ENCODE measurements at regions not wholly inside any gene's neighbourhood (a gene's known extent, or its start where the extent isn't known, plus 50 kb on each side); places are given as distances from the start of the nearest gene placed in this dataset.
A peak's percentile ranks its signal among the peaks of the same experiment; 100 is the strongest.
"Not testable (repeated sequence)": the region's sequence is repeated elsewhere in the genome, so short reads cannot be mapped to it uniquely, and the experiment has no call there.

DNA sequence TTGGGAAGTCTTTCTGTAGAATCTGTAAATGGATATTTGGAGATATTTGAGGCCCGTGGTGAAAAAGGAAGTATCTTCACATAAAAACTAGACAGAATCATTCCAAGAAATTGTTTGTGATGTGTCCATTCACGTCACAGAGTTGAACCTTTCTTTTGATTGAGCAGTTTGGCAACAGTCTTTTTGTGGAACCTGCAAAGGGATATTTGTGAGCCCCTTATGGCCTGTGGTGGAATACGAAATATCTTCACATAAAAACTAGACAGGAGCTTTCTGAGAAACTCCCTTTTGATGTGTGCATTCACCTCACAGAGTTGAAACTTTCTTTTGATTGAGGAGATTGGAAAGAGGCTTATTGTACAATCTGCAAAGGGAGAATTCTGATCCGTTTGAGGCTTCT is 2980.4 kb downstream of the TUBA3C start:
- H3K4me2 ChIP-seq; DNase-seq (ENCODE audit: low spot score); H3K27me3 ChIP-seq; H3F3A ChIP-seq (ENCODE audit: low read depth); H3K9me3 Mint-ChIP-seq; H3K9ac ChIP-seq; H4K20me1 ChIP-seq (ENCODE audit: low read depth); H3K27ac Mint-ChIP-seq; H3K79me2 ChIP-seq (ENCODE audit: low read depth); H2AFZ ChIP-seq (replicated peaks); H3K36me3 ChIP-seq; H3K4me3 ChIP-seq; H3K27ac ChIP-seq; H3K36me3 Mint-ChIP-seq; H3K4me1 ChIP-seq; H3K4me3 Mint-ChIP-seq; H3K9me3 ChIP-seq (ENCODE audit: low read depth); H3K27me3 Mint-ChIP-seq (ENCODE audit: insufficient read depth, low read depth); H3K4me1 Mint-ChIP-seq: not testable (repeated sequence)

DNA sequence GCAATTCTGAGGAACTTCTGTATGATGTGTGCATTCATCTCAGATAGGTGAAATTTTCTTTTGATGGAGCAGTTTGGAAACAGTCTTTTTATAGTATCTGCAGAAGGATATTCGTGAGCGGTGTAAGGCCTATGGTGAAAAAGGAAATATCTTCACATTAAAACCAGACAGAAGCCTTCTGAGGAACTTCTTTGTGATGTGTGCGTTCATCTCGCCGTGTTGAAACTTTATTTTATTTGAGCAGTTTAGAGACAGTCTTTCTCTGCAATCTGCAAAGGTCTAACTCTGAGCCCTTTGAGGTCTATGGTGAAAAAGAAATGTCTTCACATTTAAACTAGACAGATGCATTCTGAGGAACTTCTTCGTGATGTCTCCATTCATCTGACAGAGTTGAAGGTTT is 3021.0 kb downstream of the TUBA3C start:
- H3K27ac ChIP-seq; H3K27ac Mint-ChIP-seq; H3K27me3 ChIP-seq; H3K27me3 Mint-ChIP-seq (ENCODE audit: insufficient read depth, low read depth); H3F3A ChIP-seq (ENCODE audit: low read depth); H3K36me3 ChIP-seq; H3K4me3 Mint-ChIP-seq; H2AFZ ChIP-seq (replicated peaks); H3K79me2 ChIP-seq (ENCODE audit: low read depth); H3K36me3 Mint-ChIP-seq; H3K4me2 ChIP-seq; H3K4me3 ChIP-seq; H4K20me1 ChIP-seq (ENCODE audit: low read depth); DNase-seq (ENCODE audit: low spot score); H3K4me1 ChIP-seq; H3K9ac ChIP-seq; H3K4me1 Mint-ChIP-seq: not testable (repeated sequence)
- H3K9me3 Mint-ChIP-seq, result peaks cover 16% of the 10 kb centered on the region
- peaks cover 31% of the 10 kb centered on the region for H3K9me3 ChIP-seq (ENCODE audit: low read depth)

DNA sequence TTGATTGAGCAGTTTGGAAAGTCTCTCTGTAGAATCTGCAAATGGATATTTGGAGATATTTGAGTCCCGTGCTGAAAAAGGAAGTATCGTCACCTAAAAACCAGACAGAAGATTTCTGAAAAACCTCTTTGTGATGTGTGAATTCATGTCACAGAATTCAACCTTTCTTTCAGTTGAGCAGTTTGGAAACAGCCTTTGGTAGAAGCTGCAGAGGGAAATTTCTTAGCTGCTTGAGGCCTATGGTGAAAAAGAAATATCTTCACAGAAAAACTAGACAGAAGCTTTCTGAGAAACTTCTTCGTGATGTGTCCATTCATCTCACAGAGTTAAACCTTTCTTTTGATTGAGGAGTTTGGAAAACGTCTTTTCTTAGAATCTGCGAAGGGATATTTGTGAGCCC is 3022.7 kb downstream of the TUBA3C start:
- not testable (repeated sequence) for H3K4me1 Mint-ChIP-seq; H3K27ac ChIP-seq; H3K4me3 ChIP-seq; H3K4me2 ChIP-seq; H3F3A ChIP-seq (ENCODE audit: low read depth); H3K36me3 Mint-ChIP-seq; H3K4me3 Mint-ChIP-seq; H3K36me3 ChIP-seq; H3K79me2 ChIP-seq (ENCODE audit: low read depth); H2AFZ ChIP-seq (replicated peaks); H3K27me3 Mint-ChIP-seq (ENCODE audit: insufficient read depth, low read depth); H3K27me3 ChIP-seq; H4K20me1 ChIP-seq (ENCODE audit: low read depth); H3K9ac ChIP-seq; H3K27ac Mint-ChIP-seq; H3K4me1 ChIP-seq
- H3K9me3 Mint-ChIP-seq, result peaks cover 16% of the 10 kb centered on the region
- peaks cover 31% of the 10 kb centered on the region for H3K9me3 ChIP-seq (ENCODE audit: low read depth)
- DNase-seq (ENCODE audit: low spot score), result peak; percentile 1

DNA sequence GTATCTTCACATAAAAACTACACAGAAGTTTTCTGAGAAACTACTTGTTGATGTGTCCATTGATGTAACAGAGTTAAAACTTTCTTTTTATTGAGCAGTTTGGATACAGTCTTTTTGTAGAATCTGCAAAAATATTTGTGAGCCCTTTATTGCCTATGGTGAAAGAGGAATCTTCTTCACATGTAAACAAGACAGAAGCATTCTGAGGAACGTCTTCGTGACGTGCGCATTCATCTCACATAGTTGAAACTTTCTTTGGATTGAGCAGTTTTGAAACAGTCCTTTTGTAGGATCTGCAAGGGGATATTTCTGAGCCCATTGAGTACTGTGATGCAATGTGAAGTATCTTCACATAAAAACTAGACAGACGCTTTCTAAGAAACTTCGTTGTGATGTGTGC is 3023.6 kb downstream of the TUBA3C start:
- H3K4me1 ChIP-seq; H3K9ac ChIP-seq; H3K27me3 ChIP-seq; H3K27ac ChIP-seq; H3K36me3 Mint-ChIP-seq; H3F3A ChIP-seq (ENCODE audit: low read depth); H3K27me3 Mint-ChIP-seq (ENCODE audit: insufficient read depth, low read depth); H2AFZ ChIP-seq (replicated peaks); H3K79me2 ChIP-seq (ENCODE audit: low read depth); DNase-seq (ENCODE audit: low spot score); H4K20me1 ChIP-seq (ENCODE audit: low read depth); H3K27ac Mint-ChIP-seq; H3K36me3 ChIP-seq; H3K4me3 Mint-ChIP-seq; H3K4me1 Mint-ChIP-seq; H3K4me3 ChIP-seq; H3K4me2 ChIP-seq: not testable (repeated sequence)
- H3K9me3 ChIP-seq (ENCODE audit: low read depth), result peaks cover 29% of the 10 kb centered on the region
- peaks cover 14% of the 10 kb centered on the region for H3K9me3 Mint-ChIP-seq

DNA sequence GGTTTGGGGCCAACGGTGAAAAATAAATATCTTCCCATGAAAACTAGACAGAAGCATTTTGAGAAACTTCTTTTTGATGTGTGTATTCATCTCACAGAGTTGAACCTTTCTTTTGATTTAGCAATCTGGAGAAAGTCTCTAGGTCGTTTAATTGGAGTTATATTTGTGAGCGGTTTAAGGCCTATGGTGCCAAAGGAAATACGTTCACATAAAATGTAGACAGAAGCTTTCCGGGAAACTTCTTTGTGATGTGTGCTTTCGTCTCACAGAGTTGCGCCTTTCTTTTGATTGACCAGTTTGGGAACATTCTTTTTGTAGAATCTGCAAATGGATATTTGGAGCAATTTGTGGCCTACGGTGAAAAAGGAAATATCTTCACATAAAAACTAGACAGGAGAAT is 3028.8 kb downstream of the TUBA3C start:
- not testable (repeated sequence) for H3K4me1 Mint-ChIP-seq; H3K27me3 Mint-ChIP-seq (ENCODE audit: insufficient read depth, low read depth); H3K36me3 ChIP-seq; H3K79me2 ChIP-seq (ENCODE audit: low read depth); H3K27ac Mint-ChIP-seq; H2AFZ ChIP-seq (replicated peaks); H4K20me1 ChIP-seq (ENCODE audit: low read depth); H3K27me3 ChIP-seq; H3K4me2 ChIP-seq; DNase-seq (ENCODE audit: low spot score); H3K4me1 ChIP-seq; H3K27ac ChIP-seq; H3K9ac ChIP-seq; H3K4me3 Mint-ChIP-seq; H3F3A ChIP-seq (ENCODE audit: low read depth); H3K4me3 ChIP-seq; H3K36me3 Mint-ChIP-seq
- H3K9me3 Mint-ChIP-seq, result peaks cover 18% of the 10 kb centered on the region
- peaks cover 25% of the 10 kb centered on the region for H3K9me3 ChIP-seq (ENCODE audit: low read depth)

DNA sequence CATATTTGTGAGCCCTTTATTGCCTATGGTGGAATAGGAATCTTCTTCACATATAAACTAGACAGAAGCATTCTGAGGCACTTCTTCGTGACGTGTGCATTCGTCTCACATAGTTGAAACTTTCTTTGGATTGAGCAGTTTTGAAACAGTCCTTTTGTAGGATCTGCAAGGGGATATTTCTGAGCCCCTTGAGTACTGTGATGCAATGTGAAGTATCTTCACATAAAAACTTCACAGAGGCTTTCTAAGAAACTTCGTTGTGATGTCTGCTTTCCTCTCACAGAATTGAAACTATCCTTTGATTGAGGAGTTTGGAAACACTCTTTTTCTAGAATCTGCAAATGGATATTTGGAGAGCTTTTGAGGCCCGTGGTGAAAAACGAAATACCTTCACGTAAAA is 3030.3 kb downstream of the TUBA3C start:
- H3K9me3 ChIP-seq (ENCODE audit: low read depth), result peaks cover 34% of the 10 kb centered on the region
- not testable (repeated sequence) for H2AFZ ChIP-seq (replicated peaks); H3K27me3 ChIP-seq; H4K20me1 ChIP-seq (ENCODE audit: low read depth); H3K4me1 ChIP-seq; H3K36me3 Mint-ChIP-seq; H3K4me1 Mint-ChIP-seq; H3K9ac ChIP-seq; H3K4me3 Mint-ChIP-seq; H3K27ac Mint-ChIP-seq; H3K4me3 ChIP-seq; H3K79me2 ChIP-seq (ENCODE audit: low read depth); H3K36me3 ChIP-seq; H3K4me2 ChIP-seq; H3F3A ChIP-seq (ENCODE audit: low read depth); H3K27ac ChIP-seq; H3K27me3 Mint-ChIP-seq (ENCODE audit: insufficient read depth, low read depth)
- H3K9me3 Mint-ChIP-seq, result peaks cover 21% of the 10 kb centered on the region
- peak; percentile 2 for DNase-seq (ENCODE audit: low spot score)

DNA sequence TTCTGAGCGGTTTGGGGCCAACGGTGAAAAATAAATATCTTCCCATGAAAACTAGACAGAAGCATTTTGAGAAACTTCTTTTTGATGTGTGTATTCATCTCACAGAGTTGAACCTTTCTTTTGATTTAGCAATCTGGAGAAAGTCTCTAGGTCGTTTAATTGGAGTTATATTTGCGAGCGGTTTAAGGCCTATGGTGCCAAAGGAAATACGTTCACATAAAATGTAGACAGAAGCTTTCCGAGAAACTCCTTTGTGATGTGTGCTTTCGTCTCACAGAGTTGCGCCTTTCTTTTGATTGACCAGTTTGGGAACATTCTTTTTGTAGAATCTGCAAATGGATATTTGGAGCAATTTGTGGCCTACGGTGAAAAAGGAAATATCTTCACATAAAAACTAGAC is 3032.2 kb downstream of the TUBA3C start:
- H3K4me3 ChIP-seq; DNase-seq (ENCODE audit: low spot score): not testable (repeated sequence)
- H3K9me3 Mint-ChIP-seq, result peaks cover 28% of the 10 kb centered on the region

DNA sequence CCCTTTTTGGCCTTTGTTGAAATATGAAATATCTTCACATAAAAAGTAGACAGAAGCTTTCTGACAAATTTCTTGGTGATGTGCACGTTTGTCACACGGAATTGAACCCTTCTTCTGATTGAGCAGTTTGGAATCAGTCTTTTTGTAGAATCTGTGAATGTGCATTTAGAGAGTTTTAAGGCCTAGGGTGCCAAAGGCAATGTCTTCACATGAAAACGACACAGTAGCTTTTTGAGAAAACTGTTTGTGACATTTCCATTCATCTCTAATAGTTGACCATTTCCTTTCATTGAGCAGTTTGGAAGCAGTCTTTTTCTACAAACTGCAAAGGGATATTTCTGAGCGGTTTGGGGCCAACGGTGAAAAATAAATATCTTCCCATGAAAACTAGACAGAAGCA is 3036.0 kb downstream of the TUBA3C start:
- not testable (repeated sequence) for H3K4me1 ChIP-seq; H3K27ac Mint-ChIP-seq; H3K36me3 Mint-ChIP-seq; H3K27me3 ChIP-seq; H3K4me1 Mint-ChIP-seq; H3K27ac ChIP-seq; H3K36me3 ChIP-seq; H3K4me2 ChIP-seq; H3F3A ChIP-seq (ENCODE audit: low read depth); H3K4me3 Mint-ChIP-seq; H2AFZ ChIP-seq (replicated peaks); H3K79me2 ChIP-seq (ENCODE audit: low read depth); H4K20me1 ChIP-seq (ENCODE audit: low read depth); H3K4me3 ChIP-seq; H3K9ac ChIP-seq; H3K27me3 Mint-ChIP-seq (ENCODE audit: insufficient read depth, low read depth); DNase-seq (ENCODE audit: low spot score)
- peaks cover 33% of the 10 kb centered on the region for H3K9me3 Mint-ChIP-seq
- peaks cover 41% of the 10 kb centered on the region for H3K9me3 ChIP-seq (ENCODE audit: low read depth)

More for the DNA sequence above, 3032.2 kb downstream of the TUBA3C start:
- not testable (repeated sequence) for H3K27ac Mint-ChIP-seq; H3K36me3 ChIP-seq; H3K4me1 ChIP-seq; H2AFZ ChIP-seq (replicated peaks); H3F3A ChIP-seq (ENCODE audit: low read depth); H3K79me2 ChIP-seq (ENCODE audit: low read depth); H3K36me3 Mint-ChIP-seq; H3K9ac ChIP-seq; H3K4me2 ChIP-seq; H3K4me3 Mint-ChIP-seq; H3K4me1 Mint-ChIP-seq; H3K27me3 ChIP-seq; H3K27me3 Mint-ChIP-seq (ENCODE audit: insufficient read depth, low read depth); H4K20me1 ChIP-seq (ENCODE audit: low read depth); H3K27ac ChIP-seq
- H3K9me3 ChIP-seq (ENCODE audit: low read depth), result peaks cover 38% of the 10 kb centered on the region

DNA sequence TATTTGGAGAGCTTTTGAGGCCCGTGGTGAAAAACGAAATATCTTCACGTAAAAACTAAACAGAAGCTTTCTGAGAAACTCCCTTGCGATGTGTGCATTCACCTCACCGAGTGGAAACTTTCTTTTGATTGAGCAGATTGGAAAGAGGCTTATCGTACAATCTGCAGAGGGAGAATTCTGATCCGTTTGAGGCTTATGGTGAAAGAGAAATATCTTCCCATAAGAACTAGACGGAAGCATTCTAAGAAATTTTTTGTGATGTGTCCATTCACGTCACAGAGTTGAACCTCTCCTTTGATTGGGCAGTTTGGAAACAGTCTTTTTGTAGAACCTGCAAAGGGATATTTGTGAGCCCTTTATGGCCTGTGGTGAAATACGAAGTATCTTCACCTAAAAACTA is 3040.3 kb downstream of the TUBA3C start:
- not testable (repeated sequence) for H3K4me3 ChIP-seq; H3K27me3 Mint-ChIP-seq (ENCODE audit: insufficient read depth, low read depth)

More for the DNA sequence above, 3040.3 kb downstream of the TUBA3C start:
- H3K27ac Mint-ChIP-seq; H3K4me1 Mint-ChIP-seq; H3K27ac ChIP-seq; H3F3A ChIP-seq (ENCODE audit: low read depth); H4K20me1 ChIP-seq (ENCODE audit: low read depth); DNase-seq (ENCODE audit: low spot score); H3K79me2 ChIP-seq (ENCODE audit: low read depth); H3K9ac ChIP-seq; H3K36me3 Mint-ChIP-seq; H3K4me1 ChIP-seq; H3K27me3 ChIP-seq; H3K36me3 ChIP-seq; H2AFZ ChIP-seq (replicated peaks); H3K4me3 Mint-ChIP-seq; H3K4me2 ChIP-seq: not testable (repeated sequence)
- peaks cover 31% of the 10 kb centered on the region for H3K9me3 ChIP-seq (ENCODE audit: low read depth)
- peaks cover 21% of the 10 kb centered on the region for H3K9me3 Mint-ChIP-seq
